ENCODE measurements at regions not wholly inside any gene's neighbourhood (a gene's known extent, or its start where the extent isn't known, plus 50 kb on each side); places are given as distances from the start of the nearest gene placed in this dataset.

DNA sequence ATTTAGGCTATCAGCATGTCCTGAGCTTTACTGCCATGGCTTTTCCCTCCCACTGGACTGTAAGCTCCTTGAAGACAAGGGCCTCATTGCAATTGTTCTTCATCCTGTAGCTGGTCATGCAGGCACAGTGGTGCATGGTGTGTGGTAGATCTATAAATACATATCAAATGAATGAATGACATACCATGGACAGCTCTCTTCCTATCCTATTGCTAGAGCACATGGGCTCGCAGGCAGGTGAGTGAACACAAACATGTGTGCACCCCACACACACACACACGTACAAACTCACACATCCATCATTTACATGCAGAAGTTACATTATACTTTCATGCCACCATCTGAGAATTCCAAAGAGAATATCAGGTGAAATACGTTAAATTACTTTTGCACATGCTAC lies 172.9 kb upstream of the RUNX1 start:
- Histone ChIP-seq H3K36me3 (replicated peaks in 1 of 2; ENCODE audit: control insufficient read depth in 1 of 2, insufficient read depth in 2 of 2, low read length in 1 of 2) (no peaks in the 10 kb centered on the region), H3K9ac (no peak overlapping the region), H3K4me3 (ENCODE audit: low read depth in 2 of 2, low read length in 1 of 2) (no peak overlapping the region), H4K20me1 (ENCODE audit: insufficient read depth) (no peaks in the 10 kb centered on the region), H3K27ac (ENCODE audit: low read depth in 2 of 2, low read length in 1 of 2) (no peak overlapping the region), H3K4me1 (ENCODE audit: control insufficient read depth in 1 of 2, insufficient read depth in 2 of 2, low read depth in 1 of 2, low read length in 1 of 2) (peaks cover 6 to 17% of the 10 kb centered on the region in 2 experiments; a peak in 3 of 4 replicates), H3K4me2 (no peak overlapping the region), H3F3A (replicated peaks; ENCODE audit: insufficient read depth) (no peaks in the 10 kb centered on the region), H3K9me2 (no peaks in the 10 kb centered on the region), H2AFZ (ENCODE audit: low read depth) (no peak overlapping the region), H3K9me3 (no peaks in the 10 kb centered on the region), H3K27me3 (ENCODE audit: insufficient read depth) (no peaks in the 10 kb centered on the region), H3K79me2 (ENCODE audit: insufficient read depth) (no peaks in the 10 kb centered on the region)
- 75% methylated on average over 3 of the region's 3 CpGs for WGBS (ENCODE audit: low lambda C conversion rate)
- DNase-seq: no peak
- ChIA-PET POLR2A (no interaction called here), CTCF (no interaction called here)
- TF ChIP-seq, protein P1, sequence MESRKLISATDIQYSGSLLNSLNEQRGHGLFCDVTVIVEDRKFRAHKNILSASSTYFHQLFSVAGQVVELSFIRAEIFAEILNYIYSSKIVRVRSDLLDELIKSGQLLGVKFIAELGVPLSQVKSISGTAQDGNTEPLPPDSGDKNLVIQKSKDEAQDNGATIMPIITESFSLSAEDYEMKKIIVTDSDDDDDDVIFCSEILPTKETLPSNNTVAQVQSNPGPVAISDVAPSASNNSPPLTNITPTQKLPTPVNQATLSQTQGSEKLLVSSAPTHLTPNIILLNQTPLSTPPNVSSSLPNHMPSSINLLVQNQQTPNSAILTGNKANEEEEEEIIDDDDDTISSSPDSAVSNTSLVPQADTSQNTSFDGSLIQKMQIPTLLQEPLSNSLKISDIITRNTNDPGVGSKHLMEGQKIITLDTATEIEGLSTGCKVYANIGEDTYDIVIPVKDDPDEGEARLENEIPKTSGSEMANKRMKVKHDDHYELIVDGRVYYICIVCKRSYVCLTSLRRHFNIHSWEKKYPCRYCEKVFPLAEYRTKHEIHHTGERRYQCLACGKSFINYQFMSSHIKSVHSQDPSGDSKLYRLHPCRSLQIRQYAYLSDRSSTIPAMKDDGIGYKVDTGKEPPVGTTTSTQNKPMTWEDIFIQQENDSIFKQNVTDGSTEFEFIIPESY (IDR thresholded peaks at IDR 0.05; ENCODE audit: borderline replicate concordance, low read depth): no peak
- TF ChIP-seq REST (IDR thresholded peaks at IDR 0.05; ENCODE audit: low read depth, low read length) (peak; percentile 88), TAF1 (IDR thresholded peaks at IDR 0.05; ENCODE audit: borderline replicate concordance, low read depth, low read length) (no peak), TEAD4 (IDR thresholded peaks at IDR 0.05; ENCODE audit: borderline replicate concordance, insufficient read depth) (no peak), RAD21 (IDR thresholded peaks at IDR 0.05; ENCODE audit: low read length) (no peak)

GRCh38 chr21:35220301-35220700 lies 171.2 kb upstream of the RUNX1 start:
- peak; percentile 32 for TF ChIP-seq TCF12 (IDR thresholded peaks at IDR 0.05)
- TF ChIP-seq RCOR1 (IDR thresholded peaks at IDR 0.05; ENCODE audit: low read length): no peak
- no peak for TF ChIP-seq NRF1 (IDR thresholded peaks at IDR 0.05; ENCODE audit: low read depth, low read length)
- Histone ChIP-seq H2AFZ (ENCODE audit: low read depth) (peak overlapping the region; percentile 21; the same call in 1 of the 2 replicates), H3K9me2 (no peaks in the 10 kb centered on the region), H3K27ac (ENCODE audit: low read depth in 2 of 2, low read length in 1 of 2) (no peak overlapping the region), H3K27me3 (ENCODE audit: insufficient read depth) (no peaks in the 10 kb centered on the region), H3K4me1 (ENCODE audit: control insufficient read depth in 1 of 2, insufficient read depth in 2 of 2, low read depth in 1 of 2, low read length in 1 of 2) (peaks cover 0 to 10% of the 10 kb centered on the region in 2 experiments; a peak in 2 of 4 replicates), H3K9ac (no peak overlapping the region), H3K4me3 (ENCODE audit: low read depth in 2 of 2, low read length in 1 of 2) (no peak overlapping the region), H3K4me2 (no peak overlapping the region; the same call in 1 of the 2 replicates), H3K36me3 (replicated peaks in 1 of 2; ENCODE audit: control insufficient read depth in 1 of 2, insufficient read depth in 2 of 2, low read length in 1 of 2) (no peaks in the 10 kb centered on the region), H4K20me1 (ENCODE audit: insufficient read depth) (no peaks in the 10 kb centered on the region), H3K9me3 (no peaks in the 10 kb centered on the region), H3K79me2 (ENCODE audit: insufficient read depth) (no peaks in the 10 kb centered on the region), H3F3A (replicated peaks; ENCODE audit: insufficient read depth) (peaks cover 3% of the 10 kb centered on the region)
- CTCF ChIA-PET: no interaction called here
- WGBS (ENCODE audit: low lambda C conversion rate): 100% methylated on average over 1 of the region's 1 CpG
- no peak for DNase-seq
- POLR2A ChIA-PET: no interaction called here

Data from SK-N-SH (cell line).